SIG-M5 treated with dmso at 0.1 percent for 504 hours (cell line): ENCODE measurements at regions not wholly inside any gene's neighbourhood (a gene's known extent, or its start where the extent isn't known, plus 50 kb on each side); places are given as distances from the start of the nearest gene placed in this dataset.

ENCODE experiments used
- DNase-seq: peaks from one replicate; lab custom pipeline; 2025; ENCODE audit not compliant: unreplicated experiment; lab: John Stamatoyannopoulos, UW

GRCh38 chr22:49590851-49591445 lies 236.7 kb downstream of the BRD1 start:
- DNase-seq, result no peak

GRCh38 chr22:49590381-49590780 lies 237.3 kb downstream of the BRD1 start:
- no peak for DNase-seq

- DNase-seq, result no peak
Measured at GRCh38 chr22:49589811-49590210, 237.9 kb downstream of the BRD1 start.

- no peak for DNase-seq
Measured at GRCh38 chr22:49589301-49589700, 238.4 kb downstream of the BRD1 start.

GRCh38 chr22:49588739-49589138 lies 238.9 kb downstream of the BRD1 start:
- no peak for DNase-seq

- no peak for DNase-seq
Measured at GRCh38 chr22:49587987-49588386, 239.7 kb downstream of the BRD1 start.

- no peak for DNase-seq
Measured at GRCh38 chr22:49587421-49587820, 240.3 kb downstream of the BRD1 start.

GRCh38 chr22:49586873-49587272 lies 240.8 kb downstream of the BRD1 start:
- no peak for DNase-seq

- no peak for DNase-seq
Measured at GRCh38 chr22:49586244-49586748, 241.4 kb downstream of the BRD1 start.

- DNase-seq, result no peak
Measured at GRCh38 chr22:49585461-49586243, 242.0 kb downstream of the BRD1 start.

- DNase-seq, result no peak
Measured at GRCh38 chr22:49583886-49584505, 243.7 kb downstream of the BRD1 start.

- DNase-seq, result no peak
Measured at GRCh38 chr22:49583341-49583740, 244.3 kb downstream of the BRD1 start.

GRCh38 chr22:49582678-49583077 lies 245.0 kb downstream of the BRD1 start:
- no peak for DNase-seq

GRCh38 chr22:49582181-49582580 lies 245.5 kb downstream of the BRD1 start:
- no peak for DNase-seq

- DNase-seq, result no peak
Measured at GRCh38 chr22:49580024-49580423, 247.6 kb downstream of the BRD1 start.

GRCh38 chr22:49577168-49578060 lies 250.3 kb downstream of the BRD1 start:
- DNase-seq, result no peak

GRCh38 chr22:49576241-49577141 lies 251.2 kb downstream of the BRD1 start:
- no peak for DNase-seq

GRCh38 chr22:49575703-49576081 lies 252.0 kb downstream of the BRD1 start:
- DNase-seq, result no peak

GRCh38 chr22:49574881-49575702 lies 252.6 kb downstream of the BRD1 start:
- no peak for DNase-seq
